HepG2 (cell line): ENCODE measurements at regions not wholly inside any gene's neighbourhood (a gene's known extent, or its start where the extent isn't known, plus 50 kb on each side); places are given as distances from the start of the nearest gene placed in this dataset.

Experiments
- ATAC-seq: fragments of 200-7000 bp; cut with Tn5 transposase; 3 replicates; pipeline ENCODE4 v1.9.1; 2020; ENCODE audit warnings: mild to moderate bottlenecking, moderate library complexity
- BruUV-seq: library from RNA; stranded (reverse); fragments of 400-500 nt; replicated peaks from 2 replicates; lab custom pipeline; 2021; lab: Mats Ljungman, UMichigan
- CTCF ChIA-PET: fragments of 300-600 bp; formaldehyde crosslinking; extraction: SDS; loops from one replicate; lab custom pipeline; 2021; ENCODE audit warnings: low total read pairs, inconsistent platforms, low intra/inter-chr PET ratio; lab: Yijun Ruan, JAX
- POLR2A ChIA-PET: fragments of 350-600 bp; sonication (Branson Sonifier 250); formaldehyde crosslinking; loops from one replicate; lab custom pipeline; 2020; ENCODE audit warnings: antibody characterized with exemption, inconsistent platforms; lab: Yijun Ruan, JAX
- DNase-seq: peaks from one replicate; pipeline ENCODE4 v3.0.0-alpha.2; 2015; ENCODE audit warnings: low spot score
- FAIRE-seq: peaks from 3 replicates; lab custom pipeline; 2011; peaks lifted over from hg19 to GRCh38; lab: Jason Lieb, UNC
- H2AFZ ChIP-seq: one replicate; pipeline ENCODE4 v1.6.1; 2011; ENCODE audit warnings: low read length, inconsistent platforms
- H3K27ac ChIP-seq: fragments of 300-600 bp; 3 replicates; pipeline ENCODE4 v1.8.0; 2011; ENCODE audit warnings: mixed run types, mild to moderate bottlenecking, mixed read lengths, low read length, inconsistent platforms; ENCODE audit not compliant: insufficient read depth; ENCODE audit errors: extremely low read length
- H3K27me3 ChIP-seq, 2 experiments: fragments of 200-600 bp in 1 of 2; 2 replicates in 1 of 2; 3 replicates in 1 of 2; pipeline versions ENCODE4 v1.6.0 to v1.8.0; 2011; ENCODE audit warnings: low read length in 2 of 2, mild to moderate bottlenecking in 2 of 2, moderate library complexity in 2 of 2, inconsistent platforms in 1 of 2; ENCODE audit not compliant: insufficient read depth in 2 of 2, control insufficient read depth in 1 of 2
- H3K36me3 ChIP-seq, 2 experiments: fragments of 200-600 bp in 1 of 2; replicated peaks in 1 of 2; 2 replicates in 1 of 2; 3 replicates in 1 of 2; pipeline versions ENCODE4 v1.5.1 to v1.8.0; 2011; ENCODE audit warnings: low read length in 2 of 2, inconsistent platforms in 1 of 2; ENCODE audit not compliant: insufficient read depth in 2 of 2, control insufficient read depth in 1 of 2
- H3K4me1 ChIP-seq: 2 replicates; pipeline ENCODE4 v1.5.1; 2012; ENCODE audit warnings: low read length, inconsistent platforms; ENCODE audit not compliant: insufficient read depth
- H3K4me2 ChIP-seq: 2 replicates; pipeline ENCODE4 v1.6.0; 2011; ENCODE audit warnings: low read depth, low read length, inconsistent platforms
- H3K4me3 ChIP-seq, 3 experiments: fragments of 200-600 bp in 1 of 3; sonication (generic), shearing (Covaris generic) in 1 of 3; replicated peaks in 1 of 3; 2 replicates each; pipeline ENCODE4 v1.5.1; 2011 to 2016; ENCODE audit warnings: low read length in 3 of 3, inconsistent platforms in 2 of 3, low read depth in 2 of 3, mild to moderate bottlenecking in 2 of 3, control low read depth in 1 of 3, mixed read lengths in 1 of 3; ENCODE audit not compliant: insufficient read depth in 1 of 3
- H3K79me2 ChIP-seq: one replicate; pipeline ENCODE4 v1.6.1; 2011; ENCODE audit warnings: low read length, inconsistent platforms; ENCODE audit not compliant: insufficient read depth
- H3K9ac ChIP-seq: 2 replicates; pipeline ENCODE4 v1.6.0; 2011; ENCODE audit warnings: mild to moderate bottlenecking, low read depth, low read length, inconsistent platforms; ENCODE audit not compliant: insufficient read depth
- H3K9me3 ChIP-seq: 2 replicates; pipeline ENCODE4 v1.5.1; 2012; ENCODE audit warnings: mild to moderate bottlenecking, low read length
- H4K20me1 ChIP-seq: 2 replicates; pipeline ENCODE4 v1.6.0; 2011; ENCODE audit warnings: inconsistent platforms, mild to moderate bottlenecking, low read length, moderate library complexity; ENCODE audit not compliant: insufficient read depth
- ARHGAP35 ChIP-seq: sonication (generic); formaldehyde crosslinking; IDR thresholded peaks from 2 replicates; pipeline ENCODE4 v1.9.0; 2022; ENCODE audit warnings: mild to moderate bottlenecking, inconsistent platforms, moderate library complexity, missing genetic modification reagents, borderline replicate concordance
- BRCA1 ChIP-seq: sonication (generic); formaldehyde crosslinking; IDR thresholded peaks from 2 replicates; pipeline ENCODE4 v1.4.0; 2020; ENCODE audit warnings: missing genetic modification reagents
- CENPBD1 ChIP-seq: sonication (generic); formaldehyde crosslinking; IDR thresholded peaks from 2 replicates; pipeline ENCODE4 v1.8.0; 2022; ENCODE audit warnings: missing genetic modification reagents, low read depth, mild to moderate bottlenecking, borderline replicate concordance
- CREB3 ChIP-seq: sonication (generic); formaldehyde crosslinking; IDR thresholded peaks from 2 replicates; pipeline ENCODE4 v1.5.0; 2020; ENCODE audit warnings: missing genetic modification reagents
- CSRNP1 ChIP-seq: sonication (generic); formaldehyde crosslinking; IDR thresholded peaks from 2 replicates; pipeline ENCODE4 v1.8.1; 2023; ENCODE audit warnings: mild to moderate bottlenecking, missing genetic modification reagents
- FOXA1 ChIP-seq, 2 experiments: fragments of 450-650 bp in 1 of 2; sonication (generic) in 1 of 2; formaldehyde crosslinking in 1 of 2; IDR thresholded peaks; 2 replicates each; pipeline versions ENCODE4 v1.4.0 to v1.6.1; 2016 to 2020; ENCODE audit warnings: missing genetic modification reagents in 1 of 2
- GTF2F1 ChIP-seq: fragments of 150-350 bp; IDR thresholded peaks from 2 replicates; pipeline ENCODE4 v1.6.1; 2014; ENCODE audit warnings: low read length
- MAFF ChIP-seq: IDR thresholded peaks from 2 replicates; pipeline ENCODE4 v1.6.1; 2011; ENCODE audit warnings: low read depth, low read length, improper control_type of control experiment
- MAFK ChIP-seq, 2 experiments: IDR thresholded peaks in 1 of 2; conservative IDR thresholded peaks in 1 of 2; 2 replicates each; pipeline ENCODE4 v1.6.1; 2011; ENCODE audit warnings: improper control_type of control experiment in 2 of 2, low read length in 2 of 2
- XRCC5 ChIP-seq: fragments of 200-400 bp; formaldehyde crosslinking; optimal IDR thresholded peaks from 2 replicates; pipeline ENCODE3; 2017; ENCODE audit warnings: mild to moderate bottlenecking, low read length
- ZBTB38 ChIP-seq: sonication (generic); formaldehyde crosslinking; IDR thresholded peaks from 2 replicates; pipeline ENCODE4 v1.5.1; 2020; ENCODE audit warnings: mild to moderate bottlenecking, missing genetic modification reagents
- WGBS: methylation state at CpG from one replicate; pipeline ENCODE4 v1.1.6; 2017; ENCODE audit warnings: low lambda C conversion rate; 5-methylcytosine and 5-hydroxymethylcytosine counted together
- in situ Hi-C: cut with HindIII; loops from 2 replicates; pipeline ENCODE4 v1.10.0; 2017; ENCODE audit warnings: low pct_unique_long_range_greater_than_20kb; ENCODE audit not compliant: extremely low pct_ligation_motif_present
- intact Hi-C: fragments of 100-400 bp; cut with micrococcal nuclease; formaldehyde crosslinking; loops from one replicate; pipeline ENCODE4 v1.10.0; 2022; ENCODE audit not compliant: unreplicated experiment

GRCh38 chr3:76566211-76566534, 473.7 kb upstream of the ROBO2 start:
- ChIA-PET CTCF (no interaction called here), POLR2A (no interaction called here)
- Histone ChIP-seq H3K27me3 (no peaks in the 10 kb centered on the region), H4K20me1 (no peaks in the 10 kb centered on the region), H3K4me3 (no peak overlapping the region), H3K4me2 (no peak overlapping the region), H3K27ac (no peak overlapping the region), H3K36me3 (no peaks in the 10 kb centered on the region), H2AFZ (no peak overlapping the region), H3K9ac (no peak overlapping the region), H3K79me2 (no peaks in the 10 kb centered on the region), H3K4me1 (no peaks in the 10 kb centered on the region), H3K9me3 (no peaks in the 10 kb centered on the region)
- no peak for ATAC-seq
- 25% methylated on average over 2 of the region's 2 CpGs for WGBS
- intact Hi-C loops = no loop called here
- DNase-seq = no peak
- in situ Hi-C loops = no loop called here
- no TSS peak for BruUV-seq
- no peak for TF ChIP-seq ARHGAP35
- no peak for TF ChIP-seq CENPBD1
- FAIRE-seq = no peak

DNA sequence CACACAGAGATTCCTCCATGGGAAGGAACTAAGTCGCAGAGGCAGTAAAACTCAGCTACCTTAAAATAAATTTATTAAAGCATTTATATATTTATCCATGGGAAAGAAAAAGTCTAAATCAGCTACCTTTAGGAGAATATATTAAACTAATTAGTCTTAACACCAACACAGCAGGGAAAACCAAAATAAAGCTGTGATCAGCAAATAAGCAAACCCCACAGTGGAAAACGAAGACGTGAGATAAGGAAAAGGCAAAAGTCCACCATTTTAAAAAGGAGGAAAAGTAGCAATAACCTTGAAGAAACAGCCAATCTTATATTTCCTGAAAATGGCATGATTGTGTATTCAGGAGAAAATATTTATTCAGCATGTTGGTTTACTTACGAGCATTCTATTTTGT, 473.0 kb upstream of the ROBO2 start:
- no peak for FAIRE-seq
- CTCF ChIA-PET = no interaction called here
- no peaks in the 10 kb centered on the region for H3K9me3 ChIP-seq
- no peaks in the 10 kb centered on the region for H3K79me2 ChIP-seq
- no peaks in the 10 kb centered on the region for H3K4me1 ChIP-seq
- intact Hi-C loops = no loop called here
- H3K27me3 ChIP-seq = no peaks in the 10 kb centered on the region
- no peak overlapping the region for H3K4me3 ChIP-seq
- H3K36me3 ChIP-seq = no peaks in the 10 kb centered on the region
- ATAC-seq = no peak
- no peak for DNase-seq
- TF ChIP-seq MAFF (peak; percentile 58), FOXA1 (IDR thresholded peaks at IDR 0.05) (no peak), FOXA1 (CRISPR knock-in tag; IDR thresholded peaks at IDR 0.05) (no peak), CREB3 (CRISPR knock-in tag) (no peak), ZBTB38 (no peak), BRCA1 (CRISPR knock-in tag) (no peak), GTF2F1 (no peak), CSRNP1 (no peak), XRCC5 (no peak), MAFK (conservative IDR thresholded peaks at IDR 0.05 in 1 of 2, IDR thresholded peaks at IDR 0.05 in 1 of 2; ENCODE audit: low read length in 2 of 2) (peak; percentile 61 to 65)
- TF ChIP-seq, all 625 proteins: peak for 2
- Histone ChIP-seq H3K27ac (no peak overlapping the region), H3K9ac (no peak overlapping the region), H2AFZ (no peak overlapping the region), H4K20me1 (no peaks in the 10 kb centered on the region), H3K4me2 (no peak overlapping the region)
- BruUV-seq = no TSS peak
- POLR2A ChIA-PET = no interaction called here
- in situ Hi-C loops = no loop called here
- 14% methylated on average over 4 of the region's 4 CpGs for WGBS
